Mammary epithelial cell (primary cell): ENCODE measurements at regions not wholly inside any gene's neighbourhood (a gene's known extent, or its start where the extent isn't known, plus 50 kb on each side); places are given as distances from the start of the nearest gene placed in this dataset.

Experiments used
- CTCF ChIP-seq, 2 donors: IDR thresholded peaks in 1 of 2; conservative IDR thresholded peaks in 1 of 2; 2 replicates each; pipeline ENCODE4 v1.5.1; 2011 to 2012; ENCODE audit warnings: inconsistent platforms in 2 of 2, low read length in 2 of 2, mild to moderate bottlenecking in 2 of 2, control low read depth in 1 of 2, low read depth in 1 of 2; ENCODE audit not compliant: insufficient read depth in 1 of 2; ENCODE audit errors: extremely low read depth in 1 of 2
- EZH2 ChIP-seq: IDR thresholded peaks from 2 replicates; pipeline ENCODE4 v1.6.1; 2012; ENCODE audit warnings: low read length, inconsistent platforms, borderline replicate concordance

DNA sequence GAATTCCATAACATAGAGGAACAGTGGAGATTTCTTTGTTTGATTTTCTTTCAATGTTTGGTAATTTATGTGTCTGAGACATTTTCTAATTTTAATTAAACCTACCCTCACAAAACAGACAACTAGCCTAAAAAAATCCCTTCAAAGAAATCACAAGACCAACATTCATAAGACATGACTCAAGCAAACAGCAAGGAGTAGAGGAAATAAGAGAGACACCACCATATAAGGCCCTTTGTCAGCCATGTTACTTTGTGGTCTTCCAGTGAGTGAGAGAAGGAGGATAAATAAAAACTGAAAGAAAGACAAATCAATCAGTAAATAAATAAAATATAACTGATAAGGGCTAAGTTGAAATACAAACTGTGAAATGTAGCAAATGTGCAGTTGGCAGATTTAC, 830.8 kb upstream of the SLC39A10 start:
- TF ChIP-seq CTCF (conservative IDR thresholded peaks at IDR 0.05 in 1 of 2, IDR thresholded peaks at IDR 0.05 in 1 of 2; ENCODE audit: extremely low read depth in 1 of 2, insufficient read depth in 1 of 2, low read depth in 1 of 2, low read length in 2 of 2) (no peak), EZH2 (no peak)
